ENCODE measurements at regions not wholly inside any gene's neighbourhood (a gene's known extent, or its start where the extent isn't known, plus 50 kb on each side); places are given as distances from the start of the nearest gene placed in this dataset.

- DNase-seq (ENCODE audit: low spot score) = peak; percentile 60
Observed at GRCh38 chr10:7507887-7508726, 97.3 kb upstream of the SFMBT2 start.

GRCh38 chr10:7506571-7506970 lies 95.7 kb upstream of the SFMBT2 start:
- no peak for DNase-seq (ENCODE audit: low spot score)

- DNase-seq (ENCODE audit: low spot score) = no peak
Observed at GRCh38 chr10:7505196-7505595, 94.4 kb upstream of the SFMBT2 start.

GRCh38 chr10:7503190-7503589 lies 92.4 kb upstream of the SFMBT2 start:
- no peak for DNase-seq (ENCODE audit: low spot score)

- DNase-seq (ENCODE audit: low spot score) = no peak
Observed at GRCh38 chr10:7501157-7501556, 90.3 kb upstream of the SFMBT2 start.

GRCh38 chr10:7498111-7498510 lies 87.3 kb upstream of the SFMBT2 start:
- no peak for DNase-seq (ENCODE audit: low spot score)

- DNase-seq (ENCODE audit: low spot score) = no peak
Observed at GRCh38 chr10:7493996-7494395, 83.2 kb upstream of the SFMBT2 start.

GRCh38 chr10:7492660-7493046 lies 81.8 kb upstream of the SFMBT2 start:
- DNase-seq (ENCODE audit: low spot score) = peak; percentile 26

GRCh38 chr10:7491949-7492659 lies 81.3 kb upstream of the SFMBT2 start:
- DNase-seq (ENCODE audit: low spot score) = peak; percentile 41

GRCh38 chr10:7491230-7491629 lies 80.4 kb upstream of the SFMBT2 start:
- no peak for DNase-seq (ENCODE audit: low spot score)

- no peak for DNase-seq (ENCODE audit: low spot score)
Observed at GRCh38 chr10:7488418-7488829, 77.6 kb upstream of the SFMBT2 start.

- no peak for DNase-seq (ENCODE audit: low spot score)
Observed at GRCh38 chr10:7487528-7487927, 76.7 kb upstream of the SFMBT2 start.

- DNase-seq (ENCODE audit: low spot score) = no peak
Observed at GRCh38 chr10:7486528-7486927, 75.7 kb upstream of the SFMBT2 start.

GRCh38 chr10:7485799-7486198 lies 75.0 kb upstream of the SFMBT2 start:
- DNase-seq (ENCODE audit: low spot score) = no peak

GRCh38 chr10:7485244-7485556 lies 74.4 kb upstream of the SFMBT2 start:
- no peak for DNase-seq (ENCODE audit: low spot score)

- DNase-seq (ENCODE audit: low spot score) = peak; percentile 84
Observed at GRCh38 chr10:7484456-7485243, 73.8 kb upstream of the SFMBT2 start.

GRCh38 chr10:7483848-7484247 lies 73.0 kb upstream of the SFMBT2 start:
- no peak for DNase-seq (ENCODE audit: low spot score)

GRCh38 chr10:7482992-7483391 lies 72.2 kb upstream of the SFMBT2 start:
- no peak for DNase-seq (ENCODE audit: low spot score)

GRCh38 chr10:7481368-7481765 lies 70.5 kb upstream of the SFMBT2 start:
- DNase-seq (ENCODE audit: low spot score) = no peak

- no peak for DNase-seq (ENCODE audit: low spot score)
Observed at GRCh38 chr10:7480742-7481367, 70.0 kb upstream of the SFMBT2 start.

GRCh38 chr10:7479861-7480598 lies 69.2 kb upstream of the SFMBT2 start:
- DNase-seq (ENCODE audit: low spot score) = no peak
